ENCODE measurements at regions not wholly inside any gene's neighbourhood (a gene's known extent, or its start where the extent isn't known, plus 50 kb on each side); places are given as distances from the start of the nearest gene placed in this dataset.

GRCh38 chr13:22777207-22777606 is 403.6 kb upstream of the SGCG start:
- no peaks in the 10 kb centered on the region for H3K9me3 ChIP-seq (ENCODE audit: control insufficient read depth, insufficient read depth, low read depth, low read length)
- POLR2A ChIA-PET = no interaction called here
- TF ChIP-seq ZNF132 (tag by site-specific recombination; IDR thresholded peaks at IDR 0.05; ENCODE audit: borderline replicate concordance) (no peak), EGR2 (tag by site-specific recombination; IDR thresholded peaks at IDR 0.05; ENCODE audit: low read depth) (no peak), OVOL3 (tag by site-specific recombination; IDR thresholded peaks at IDR 0.05) (no peak), ZNF449 (tag by site-specific recombination; IDR thresholded peaks at IDR 0.05) (no peak), ZNF596 (tag by site-specific recombination; IDR thresholded peaks at IDR 0.05) (no peak), ZNF561 (tag by site-specific recombination; IDR thresholded peaks at IDR 0.05; ENCODE audit: borderline replicate concordance) (no peak), ZNF776 (tag by site-specific recombination; IDR thresholded peaks at IDR 0.05; ENCODE audit: borderline replicate concordance) (no peak), ZNF48 (tag by site-specific recombination; IDR thresholded peaks at IDR 0.05) (no peak), ZNF140 (tag by site-specific recombination; IDR thresholded peaks at IDR 0.05) (no peak), KLF10 (tag by site-specific recombination; IDR thresholded peaks at IDR 0.05) (no peak), PATZ1 (tag by site-specific recombination; IDR thresholded peaks at IDR 0.05) (no peak), ZNF785 (tag by site-specific recombination; IDR thresholded peaks at IDR 0.05) (no peak)
- no peak overlapping the region for H3K27ac ChIP-seq (ENCODE audit: extremely low read depth, low read depth, low read length)
- no peaks in the 10 kb centered on the region for H3K36me3 ChIP-seq (ENCODE audit: control insufficient read depth in 2 of 2, insufficient read depth in 1 of 2, low read length in 2 of 2)
- no peaks in the 10 kb centered on the region for H3K4me1 ChIP-seq (ENCODE audit: control insufficient read depth, insufficient read depth, low read length)
- CTCF ChIA-PET = interaction anchor here (0.7 kb wide), 1 partner anchor 226 kb away, joined by 3 read pairs; no protein-coding TSS in a partner anchor
- no peak overlapping the region for H3K4me3 ChIP-seq (ENCODE audit: low read depth, low read length)

DNA sequence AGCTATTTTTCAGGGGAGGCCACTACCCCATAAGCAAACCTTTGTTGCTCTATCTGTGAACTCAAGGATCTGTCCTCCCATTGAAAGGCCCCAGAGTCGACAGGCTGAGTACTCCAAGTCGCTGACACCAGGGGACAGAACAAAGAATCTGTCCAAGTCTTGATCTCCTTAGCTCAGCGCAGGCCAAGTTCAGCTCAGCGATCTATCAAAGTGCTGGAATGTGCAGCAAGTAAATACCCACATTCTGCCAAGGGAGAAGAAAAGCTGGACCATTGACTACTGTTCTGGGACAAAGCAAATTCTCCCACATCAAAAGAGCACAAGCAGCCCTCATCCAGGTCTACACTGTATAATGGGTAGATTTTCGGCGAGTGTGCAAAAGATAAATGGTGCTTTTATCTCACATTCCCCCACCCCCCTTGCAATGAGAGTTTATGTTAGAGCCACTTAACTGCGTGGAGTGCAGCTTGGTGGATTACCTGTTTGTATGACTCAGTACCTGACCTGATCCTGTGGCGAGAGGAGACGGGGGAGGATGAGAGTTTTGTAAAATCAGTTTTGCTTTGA is 391.7 kb upstream of the SGCG start:
- CTCF ChIA-PET = interaction anchor here (0.5 to 1.6 kb wide), 2 partner anchors 12 to 33 kb away, joined by 3 to 4 read pairs; no protein-coding TSS in a partner anchor
- POLR2A ChIA-PET = no interaction called here
- no peak overlapping the region for H3K27ac ChIP-seq (ENCODE audit: extremely low read depth, low read depth, low read length)
- H3K9me3 ChIP-seq (ENCODE audit: control insufficient read depth, insufficient read depth, low read depth, low read length) = no peaks in the 10 kb centered on the region
- H3K4me1 ChIP-seq (ENCODE audit: control insufficient read depth, insufficient read depth, low read length) = 0 out of 2 replicates have a peak, but pooled peaks cover 4% of the 10 kb centered on the region
- TF ChIP-seq ZSCAN16 (tag by site-specific recombination; IDR thresholded peaks at IDR 0.05) = no peak
- TF ChIP-seq HOXC10 (CRISPR knock-in tag; IDR thresholded peaks at IDR 0.05) = no peak
- no peak overlapping the region for H3K4me3 ChIP-seq (ENCODE audit: low read depth, low read length)
- no peaks in the 10 kb centered on the region for H3K36me3 ChIP-seq (ENCODE audit: control insufficient read depth in 2 of 2, insufficient read depth in 1 of 2, low read length in 2 of 2)

DNA sequence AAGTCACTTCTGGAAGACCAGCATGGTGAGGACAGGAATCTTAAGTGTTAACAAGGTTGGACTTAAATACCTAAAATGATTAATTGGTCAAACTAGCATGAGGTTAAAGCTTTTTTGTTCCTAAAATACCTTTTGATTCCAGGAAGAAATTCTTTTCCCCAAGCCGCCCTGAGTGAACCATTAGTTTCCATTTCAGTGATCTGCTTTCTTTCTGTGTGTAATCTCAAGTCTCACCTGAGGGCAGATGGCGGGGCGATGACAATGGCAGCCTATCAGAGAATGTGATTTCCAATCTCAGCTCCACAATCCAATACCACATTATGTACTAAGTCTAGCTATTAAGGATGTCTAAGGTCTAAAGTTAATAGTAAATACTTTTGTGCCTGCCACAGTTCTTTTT is 390.9 kb upstream of the SGCG start:
- H3K36me3 ChIP-seq (ENCODE audit: control insufficient read depth in 2 of 2, insufficient read depth in 1 of 2, low read length in 2 of 2) = no peaks in the 10 kb centered on the region
- H3K9me3 ChIP-seq (ENCODE audit: control insufficient read depth, insufficient read depth, low read depth, low read length) = no peaks in the 10 kb centered on the region
- H3K4me3 ChIP-seq (ENCODE audit: low read depth, low read length) = no peak overlapping the region
- H3K4me1 ChIP-seq (ENCODE audit: control insufficient read depth, insufficient read depth, low read length) = peaks cover 6% of the 10 kb centered on the region; the same call in 1 of the 2 replicates
- POLR2A ChIA-PET = no interaction called here
- H3K27ac ChIP-seq (ENCODE audit: extremely low read depth, low read depth, low read length) = no peak overlapping the region
- CTCF ChIA-PET = interaction anchor here (0.5 to 1.6 kb wide), 2 partner anchors 11 to 174 kb away, joined by 3 to 4 read pairs; no protein-coding TSS in a partner anchor
- TF ChIP-seq GFI1B (tag by site-specific recombination; IDR thresholded peaks at IDR 0.05) (no peak), ZNF16 (tag by site-specific recombination; IDR thresholded peaks at IDR 0.05; ENCODE audit: low read depth) (no peak), ZSCAN23 (tag by site-specific recombination; IDR thresholded peaks at IDR 0.05) (no peak), ZBTB10 (tag by site-specific recombination; IDR thresholded peaks at IDR 0.05) (no peak), ZNF654 (tag by site-specific recombination; IDR thresholded peaks at IDR 0.05; ENCODE audit: low read depth) (no peak), ZFP69B (tag by site-specific recombination; IDR thresholded peaks at IDR 0.05) (no peak), GLI4 (tag by site-specific recombination; IDR thresholded peaks at IDR 0.05) (no peak), ZNF157 (tag by site-specific recombination; IDR thresholded peaks at IDR 0.05) (no peak), GLIS2 (tag by site-specific recombination; IDR thresholded peaks at IDR 0.05) (no peak), ZNF223 (tag by site-specific recombination; IDR thresholded peaks at IDR 0.05) (no peak), SP7 (tag by site-specific recombination; IDR thresholded peaks at IDR 0.05) (no peak), ZNF596 (tag by site-specific recombination; IDR thresholded peaks at IDR 0.05) (no peak), ZNF449 (tag by site-specific recombination; IDR thresholded peaks at IDR 0.05) (no peak)
